HG02970 (cell line): ENCODE measurements at regions not wholly inside any gene's neighbourhood (a gene's known extent, or its start where the extent isn't known, plus 50 kb on each side); places are given as distances from the start of the nearest gene placed in this dataset.

Source experiments
- ATAC-seq: cut with Tn5 transposase; IDR thresholded peaks from one replicate; pipeline ENCODE4 v1.9.1; 2021; ENCODE audit warnings: mild to moderate bottlenecking, moderate library complexity, moderate number of reproducible peaks; ENCODE audit not compliant: unreplicated experiment, low FRiP score

- no peak for ATAC-seq
Observed at GRCh38 chr4:59068722-59069418, 1958.7 kb upstream of the IGFBP7 start.

GRCh38 chr4:59086410-59086809, 1976.2 kb upstream of the IGFBP7 start:
- ATAC-seq, result no peak

- no peak for ATAC-seq
Observed at GRCh38 chr4:59091146-59092142, 1981.3 kb upstream of the IGFBP7 start.

- ATAC-seq, result no peak
Observed at GRCh38 chr4:59094505-59094904, 1984.3 kb upstream of the IGFBP7 start.

GRCh38 chr4:59102311-59102710, 1992.1 kb upstream of the IGFBP7 start:
- no peak for ATAC-seq

GRCh38 chr4:59120287-59120814, 2010.2 kb upstream of the IGFBP7 start:
- no peak for ATAC-seq

- no peak for ATAC-seq
Observed at GRCh38 chr4:59122626-59123025, 2012.4 kb upstream of the IGFBP7 start.

GRCh38 chr4:59126159-59126558, 2016.0 kb upstream of the IGFBP7 start:
- ATAC-seq, result no peak

- ATAC-seq, result no peak
Observed at GRCh38 chr4:59127006-59127405, 2016.8 kb upstream of the IGFBP7 start.

GRCh38 chr4:59127743-59128142, 2017.6 kb upstream of the IGFBP7 start:
- ATAC-seq, result no peak

- no peak for ATAC-seq
Observed at GRCh38 chr4:59135248-59135985, 2025.2 kb upstream of the IGFBP7 start.

- no peak for ATAC-seq
Observed at GRCh38 chr4:59161249-59161648, 2038.9 kb upstream of the ADGRL3 start.

GRCh38 chr4:59175617-59176016, 2024.5 kb upstream of the ADGRL3 start:
- no peak for ATAC-seq

- ATAC-seq, result no peak
Observed at GRCh38 chr4:59179372-59179771, 2020.8 kb upstream of the ADGRL3 start.

GRCh38 chr4:59180161-59180560, 2020.0 kb upstream of the ADGRL3 start:
- ATAC-seq, result no peak

GRCh38 chr4:59180969-59181368, 2019.2 kb upstream of the ADGRL3 start:
- ATAC-seq, result no peak

GRCh38 chr4:59195839-59196238, 2004.3 kb upstream of the ADGRL3 start:
- ATAC-seq, result no peak

GRCh38 chr4:59200992-59201391, 1999.1 kb upstream of the ADGRL3 start:
- ATAC-seq, result no peak

GRCh38 chr4:59217910-59218631, 1982.1 kb upstream of the ADGRL3 start:
- no peak for ATAC-seq

- ATAC-seq, result no peak
Observed at GRCh38 chr4:59222221-59222620, 1977.9 kb upstream of the ADGRL3 start.
